H9 (cell line): ENCODE measurements at regions not wholly inside any gene's neighbourhood (a gene's known extent, or its start where the extent isn't known, plus 50 kb on each side); places are given as distances from the start of the nearest gene placed in this dataset.

Experiments
- DNase-seq: peaks from one replicate; pipeline ENCODE4 v3.0.0-alpha.2; 2017
- H2AFZ ChIP-seq: one replicate; pipeline ENCODE4 v1.6.1; 2013; ENCODE audit warnings: mild to moderate bottlenecking, low read length, control low read depth, moderate library complexity
- H2AK5ac ChIP-seq: 2 replicates; pipeline ENCODE4 v1.6.1; 2013; ENCODE audit warnings: low read length, control low read depth, mixed read lengths; ENCODE audit not compliant: insufficient read length
- H2BK120ac ChIP-seq: one replicate; pipeline ENCODE4 v1.6.1; 2013; ENCODE audit warnings: low read depth, mild to moderate bottlenecking, low read length, control low read depth, inconsistent platforms; ENCODE audit not compliant: poor library complexity, severe bottlenecking
- H2BK12ac ChIP-seq: 2 replicates; pipeline ENCODE4 v1.6.1; 2013; ENCODE audit warnings: low read length, control low read depth, mixed read lengths, low read depth; ENCODE audit not compliant: insufficient read length
- H2BK15ac ChIP-seq: 2 replicates; pipeline ENCODE4 v1.6.1; 2013; ENCODE audit warnings: low read depth, low read length, control low read depth
- H2BK20ac ChIP-seq: one replicate; pipeline ENCODE4 v1.6.1; 2013; ENCODE audit warnings: low read depth, mild to moderate bottlenecking, low read length, control low read depth, inconsistent platforms; ENCODE audit not compliant: poor library complexity, severe bottlenecking
- H2BK5ac ChIP-seq: 2 replicates; pipeline ENCODE4 v1.6.1; 2013; ENCODE audit warnings: low read length, control low read depth, mixed read lengths; ENCODE audit not compliant: insufficient read length
- H3K14ac ChIP-seq: 2 replicates; pipeline ENCODE4 v1.6.1; 2013; ENCODE audit warnings: low read length, control low read depth; ENCODE audit not compliant: insufficient read depth
- H3K18ac ChIP-seq: 2 replicates; pipeline ENCODE4 v1.6.1; 2013; ENCODE audit warnings: low read depth, mild to moderate bottlenecking, mixed read lengths, low read length, control low read depth; ENCODE audit not compliant: insufficient read length
- H3K23ac ChIP-seq: 2 replicates; pipeline ENCODE4 v1.6.1; 2013; ENCODE audit warnings: low read length, control low read depth, mixed read lengths, low read depth; ENCODE audit not compliant: insufficient read length
- H3K23me2 ChIP-seq: 2 replicates; pipeline ENCODE4 v1.6.1; 2013; ENCODE audit warnings: low read depth, mild to moderate bottlenecking, mixed read lengths, low read length, control low read depth; ENCODE audit not compliant: insufficient read length, poor library complexity, severe bottlenecking
- H3K27ac ChIP-seq: 2 replicates; pipeline ENCODE4 v1.5.1; 2013; ENCODE audit warnings: low read length, control low read depth, mixed read lengths, low read depth; ENCODE audit not compliant: insufficient read length
- H3K27me3 ChIP-seq: 2 replicates; pipeline ENCODE4 v1.6.1; 2013; ENCODE audit warnings: low read length, control low read depth, inconsistent platforms; ENCODE audit not compliant: insufficient read depth
- H3K4ac ChIP-seq: 2 replicates; pipeline ENCODE4 v1.6.1; 2013; ENCODE audit warnings: low read depth, mild to moderate bottlenecking, control low read depth, inconsistent platforms, low read length, moderate library complexity
- H3K4me1 ChIP-seq: 2 replicates; pipeline ENCODE4 v1.6.1; 2013; ENCODE audit warnings: low read length, control low read depth, inconsistent platforms; ENCODE audit not compliant: insufficient read depth
- H3K4me2 ChIP-seq: 2 replicates; pipeline ENCODE4 v1.6.1; 2013; ENCODE audit warnings: low read length, control low read depth, mixed read lengths; ENCODE audit not compliant: insufficient read length, insufficient read depth
- H3K56ac ChIP-seq: 2 replicates; pipeline ENCODE4 v1.6.1; 2013; ENCODE audit warnings: low read depth, mild to moderate bottlenecking, mixed read lengths, low read length, control low read depth; ENCODE audit not compliant: insufficient read length
- H3K79me1 ChIP-seq: 2 replicates; pipeline ENCODE4 v1.6.1; 2013; ENCODE audit warnings: low read depth, mild to moderate bottlenecking, moderate library complexity, low read length, control low read depth, inconsistent platforms; ENCODE audit not compliant: insufficient read depth, poor library complexity, severe bottlenecking
- H3K79me2 ChIP-seq: 2 replicates; pipeline ENCODE4 v1.6.1; 2013; ENCODE audit warnings: low read length, control low read depth, inconsistent platforms; ENCODE audit not compliant: insufficient read depth
- H3K9ac ChIP-seq: 2 replicates; pipeline ENCODE4 v1.6.1; 2013; ENCODE audit warnings: low read length, control low read depth, mixed read lengths; ENCODE audit not compliant: insufficient read length; ENCODE audit errors: extremely low read depth
- H3K9me3 ChIP-seq: one replicate; pipeline ENCODE4 v1.6.1; 2013; ENCODE audit warnings: low read depth, low read length, inconsistent platforms; ENCODE audit not compliant: control insufficient read depth
- H3T11ph ChIP-seq: one replicate; pipeline ENCODE4 v1.6.1; 2013; ENCODE audit warnings: mild to moderate bottlenecking, low read length, control low read depth, inconsistent platforms
- H4K20me1 ChIP-seq: one replicate; pipeline ENCODE4 v1.6.1; 2013; ENCODE audit not compliant: control insufficient read depth, insufficient read length, insufficient read depth
- H4K5ac ChIP-seq: 2 replicates; pipeline ENCODE4 v1.6.1; 2013; ENCODE audit warnings: low read depth, mild to moderate bottlenecking, mixed read lengths, low read length, control low read depth; ENCODE audit not compliant: insufficient read length
- H4K8ac ChIP-seq: replicated peaks from 2 replicates; pipeline ENCODE4 v1.6.1; 2013; ENCODE audit warnings: low read length, control low read depth, mixed read lengths, low read depth; ENCODE audit not compliant: insufficient read length
- H4K91ac ChIP-seq: 2 replicates; pipeline ENCODE4 v1.6.1; 2013; ENCODE audit warnings: low read depth, mild to moderate bottlenecking, moderate library complexity, mixed read lengths, low read length, control low read depth; ENCODE audit not compliant: insufficient read length
- H3K27ac Mint-ChIP-seq, 3 experiments: 2 replicates in 2 of 3; 3 replicates in 1 of 3; pipeline ENCODE4 v1.8.0; 2020 to 2021; ENCODE audit warnings: mixed read lengths in 3 of 3, mild to moderate bottlenecking in 1 of 3, moderate library complexity in 1 of 3
- H3K27me3 Mint-ChIP-seq: 2 replicates; pipeline ENCODE4 v1.8.0; 2021; ENCODE audit warnings: low read depth, mild to moderate bottlenecking, moderate library complexity, mixed read lengths
- H3K36me3 Mint-ChIP-seq, 3 experiments: 2 replicates in 2 of 3; 3 replicates in 1 of 3; pipeline ENCODE4 v1.8.0; 2020 to 2021; ENCODE audit warnings: low read depth in 3 of 3, mixed read lengths in 3 of 3; ENCODE audit not compliant: insufficient read depth in 1 of 3
- H3K4me1 Mint-ChIP-seq, 2 experiments: 2 replicates each; pipeline ENCODE4 v1.8.0; 2020; ENCODE audit warnings: mixed read lengths in 2 of 2
- H3K4me3 Mint-ChIP-seq, 2 experiments: 2 replicates in 1 of 2; 3 replicates in 1 of 2; pipeline ENCODE4 v1.8.0; 2020 to 2021; ENCODE audit warnings: mild to moderate bottlenecking in 2 of 2, mixed read lengths in 2 of 2, moderate library complexity in 1 of 2
- H3K9me3 Mint-ChIP-seq, 2 experiments: 2 replicates in 1 of 2; 3 replicates in 1 of 2; pipeline ENCODE4 v1.8.0; 2020; ENCODE audit warnings: mild to moderate bottlenecking in 2 of 2, mixed read lengths in 2 of 2, moderate library complexity in 1 of 2
- CTCF ChIP-seq: fragments of 200-600 bp; sonication (generic); conservative IDR thresholded peaks from 3 replicates; pipeline ENCODE4 v1.8.0; 2021; ENCODE audit warnings: antibody characterized with exemption, mild to moderate bottlenecking
- WGBS: extraction: QIAGEN DNeasy Blood & Tissue Kit; methylation state at CpG from one replicate; pipeline ENCODE4 v1.1.7; 2013; ENCODE audit warnings: missing lambda C conversion rate, low lambda C conversion rate, mixed read lengths; ENCODE audit not compliant: insufficient read length; ENCODE audit errors: extremely low coverage; 5-methylcytosine and 5-hydroxymethylcytosine counted together

GRCh38 chr16:77588389-77588788 is 133.9 kb upstream of the NUDT7 start:
- no peaks in the 10 kb centered on the region for H3K9me3 ChIP-seq
- H3K4ac ChIP-seq: no peak overlapping the region
- no peak overlapping the region for H3K9ac ChIP-seq
- H4K91ac ChIP-seq: no peak overlapping the region
- no peak overlapping the region for H3K56ac ChIP-seq
- H4K8ac ChIP-seq: no peak overlapping the region
- no peak overlapping the region for H3T11ph ChIP-seq
- no peak overlapping the region for H2BK15ac ChIP-seq
- H3K14ac ChIP-seq: no peak overlapping the region
- no peaks in the 10 kb centered on the region for H4K20me1 ChIP-seq
- H4K5ac ChIP-seq: no peak overlapping the region
- H3K27me3 ChIP-seq: no peaks in the 10 kb centered on the region
- no peak overlapping the region for H3K4me3 Mint-ChIP-seq
- TF ChIP-seq CTCF: no peak
- H2AFZ ChIP-seq: no peak overlapping the region
- no peak overlapping the region for H2BK20ac ChIP-seq
- no peak overlapping the region for H3K23ac ChIP-seq
- no peaks in the 10 kb centered on the region for H3K23me2 ChIP-seq
- no peaks in the 10 kb centered on the region for H3K79me2 ChIP-seq
- no peak overlapping the region for H2BK120ac ChIP-seq
- no peak overlapping the region for H2BK12ac ChIP-seq
- no peak overlapping the region for H2BK5ac ChIP-seq
- no peaks in the 10 kb centered on the region for H3K79me1 ChIP-seq
- no CpG with 5 or more reads among the region's 3 CpGs for WGBS
- H3K18ac ChIP-seq: no peak overlapping the region
- no peaks in the 10 kb centered on the region; the same call in 1 of the 2 replicates for H3K27me3 Mint-ChIP-seq
- peaks cover 4 to 17% of the 10 kb centered on the region in 2 experiments; a peak in 2 of 4 replicates for H3K4me1 Mint-ChIP-seq
- peaks cover 2% of the 10 kb centered on the region; the same call in 1 of the 2 replicates for H3K4me1 ChIP-seq
- no peak overlapping the region for H3K27ac Mint-ChIP-seq
- no peak overlapping the region for H3K27ac ChIP-seq
- H3K36me3 Mint-ChIP-seq: no peaks in the 10 kb centered on the region
- no peak for DNase-seq
- H3K9me3 Mint-ChIP-seq: no peaks in the 10 kb centered on the region
- no peak overlapping the region for H2AK5ac ChIP-seq
- no peak overlapping the region for H3K4me2 ChIP-seq
